Liver (tissue), 8 donors: ENCODE measurements at regions not wholly inside any gene's neighbourhood (a gene's known extent, or its start where the extent isn't known, plus 50 kb on each side); places are given as distances from the start of the nearest gene placed in this dataset.

Experiments
- DNase-seq: peaks from one replicate; pipeline ENCODE4 v3.0.0-alpha.2; 2017; ENCODE audit warnings: low spot score
- H3K27ac ChIP-seq, 2 donors: one replicate each; pipeline ENCODE4 v1.7.0; 2013; ENCODE audit warnings: inconsistent platforms in 2 of 2, low read length in 2 of 2, control low read depth in 1 of 2, low read depth in 1 of 2, mild to moderate bottlenecking in 1 of 2
- H3K27me3 ChIP-seq, 4 donors: one replicate each; pipeline versions ENCODE4 v1.6.1 to v1.7.0; 2013; ENCODE audit warnings: low read length in 3 of 4, inconsistent platforms in 1 of 4, mild to moderate bottlenecking in 1 of 4, moderate library complexity in 1 of 4; ENCODE audit not compliant: control insufficient read depth in 4 of 4, insufficient read depth in 4 of 4
- H3K36me3 ChIP-seq, 4 donors: one replicate each; pipeline versions ENCODE4 v1.6.1 to v1.7.0; 2013; ENCODE audit warnings: low read length in 3 of 4, mild to moderate bottlenecking in 3 of 4, low read depth in 1 of 4, moderate library complexity in 1 of 4; ENCODE audit not compliant: control insufficient read depth in 4 of 4, insufficient read depth in 3 of 4
- H3K4me1 ChIP-seq, 4 donors: one replicate each; pipeline versions ENCODE4 v1.6.1 to v1.7.0; 2013; ENCODE audit warnings: low read length in 3 of 4, mild to moderate bottlenecking in 3 of 4, moderate library complexity in 1 of 4; ENCODE audit not compliant: control insufficient read depth in 4 of 4, insufficient read depth in 4 of 4
- H3K4me3 ChIP-seq, 3 donors: one replicate each; pipeline versions ENCODE4 v1.6.1 to v1.7.0; 2013; ENCODE audit warnings: low read length in 3 of 3, control low read depth in 1 of 3, low read depth in 1 of 3, mild to moderate bottlenecking in 1 of 3
- H3K9ac ChIP-seq, 2 donors: one replicate each; pipeline ENCODE4 v1.7.0; 2013; ENCODE audit warnings: low read length in 2 of 2, mild to moderate bottlenecking in 2 of 2, moderate library complexity in 2 of 2, control low read depth in 1 of 2, low read depth in 1 of 2
- H3K9me3 ChIP-seq, 4 donors: one replicate each; pipeline versions ENCODE4 v1.6.1 to v1.7.0; 2013; ENCODE audit warnings: low read length in 3 of 4; ENCODE audit not compliant: control insufficient read depth in 4 of 4
- ATF3 ChIP-seq: IDR thresholded peaks from 2 replicates; pipeline ENCODE4 v1.6.1; 2016; ENCODE audit warnings: antibody characterized with exemption
- FOXA1 ChIP-seq: IDR thresholded peaks from 2 replicates; pipeline ENCODE4 v1.6.1; 2016; ENCODE audit warnings: antibody characterized with exemption
- FOXA2 ChIP-seq: IDR thresholded peaks from 2 replicates; pipeline ENCODE4 v1.6.1; 2016; ENCODE audit warnings: antibody characterized with exemption
- HNF4A ChIP-seq, 2 donors: conservative IDR thresholded peaks; 2 replicates each; pipeline ENCODE4 v1.6.1; 2016; ENCODE audit warnings: antibody characterized with exemption in 2 of 2, mild to moderate bottlenecking in 2 of 2
- JUND ChIP-seq, 2 donors: IDR thresholded peaks; 2 replicates each; pipeline ENCODE4 v1.6.1; 2016; ENCODE audit warnings: antibody characterized with exemption in 2 of 2
- NR2F2 ChIP-seq: IDR thresholded peaks from 2 replicates; pipeline ENCODE4 v1.6.1; 2016; ENCODE audit warnings: antibody characterized with exemption
- RAD21 ChIP-seq, 2 donors: IDR thresholded peaks; 2 replicates each; pipeline ENCODE4 v1.6.1; 2016; ENCODE audit warnings: antibody characterized with exemption in 2 of 2, mild to moderate bottlenecking in 2 of 2
- REST ChIP-seq: IDR thresholded peaks from 2 replicates; pipeline ENCODE4 v1.6.1; 2016; ENCODE audit warnings: antibody characterized with exemption, mild to moderate bottlenecking
- RXRA ChIP-seq, 2 donors: IDR thresholded peaks; 2 replicates each; pipeline ENCODE4 v1.6.1; 2017 to 2018; ENCODE audit warnings: antibody characterized with exemption in 2 of 2, mild to moderate bottlenecking in 1 of 2
- SP1 ChIP-seq: IDR thresholded peaks from 2 replicates; pipeline ENCODE4 v1.6.1; 2018; ENCODE audit warnings: antibody characterized with exemption, mild to moderate bottlenecking
- TAF1 ChIP-seq: conservative IDR thresholded peaks from 2 replicates; pipeline ENCODE4 v1.6.1; 2016; ENCODE audit warnings: antibody characterized with exemption, mild to moderate bottlenecking
- WGBS: extraction: QIAGEN DNeasy Blood & Tissue Kit; methylation state at CpG from one replicate; pipeline ENCODE4 v1.1.7; 2013; 5-methylcytosine and 5-hydroxymethylcytosine counted together
- TF ChIP-seq, protein P1 (sequence below): fragments of 150-350 bp; IDR thresholded peaks from 2 replicates; pipeline ENCODE4 v1.5.1; 2017; ENCODE audit warnings: improper control_type of control experiment, low read depth, low read length; ENCODE audit not compliant: missing input control
- donor health status: healthy.
- donor health status: healthy.
- donor health status: healthy.
- donor health status: healthy.
- donor health status: healthy.

DNA sequence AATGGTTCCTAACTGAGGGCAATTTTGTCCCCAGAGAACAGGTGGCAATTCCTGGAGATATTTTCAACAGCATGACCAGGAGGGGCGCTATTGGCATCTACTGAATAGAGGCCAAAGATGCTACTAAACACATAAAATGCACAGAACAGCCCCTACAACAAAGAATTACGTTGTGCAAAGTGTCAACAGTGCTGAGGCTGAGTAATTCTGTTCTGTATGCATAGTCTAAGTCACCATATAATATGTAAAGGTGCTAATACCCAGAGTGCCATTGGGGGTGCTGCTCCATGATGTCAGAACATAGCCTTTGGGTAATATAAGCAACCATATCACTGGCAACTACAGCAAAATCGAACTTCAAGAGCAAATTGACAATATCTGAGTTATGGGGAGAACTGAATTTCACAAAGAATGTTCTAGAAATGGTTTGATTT, 213.3 kb upstream of the PHYHIPL start:
- no peaks in the 10 kb centered on the region for H3K9me3 ChIP-seq
- DNase-seq = no peak
- peaks cover 0 to 8% (median 0%) of the 10 kb centered on the region in 4 donors for H3K4me1 ChIP-seq
- no peak overlapping the region for H3K4me3 ChIP-seq
- no peaks in the 10 kb centered on the region for H3K27me3 ChIP-seq
- 58% methylated on average over 3 of the region's 3 CpGs for WGBS
- H3K36me3 ChIP-seq = no peaks in the 10 kb centered on the region
- H3K9ac ChIP-seq = no peak overlapping the region
- TF ChIP-seq, protein P1, sequence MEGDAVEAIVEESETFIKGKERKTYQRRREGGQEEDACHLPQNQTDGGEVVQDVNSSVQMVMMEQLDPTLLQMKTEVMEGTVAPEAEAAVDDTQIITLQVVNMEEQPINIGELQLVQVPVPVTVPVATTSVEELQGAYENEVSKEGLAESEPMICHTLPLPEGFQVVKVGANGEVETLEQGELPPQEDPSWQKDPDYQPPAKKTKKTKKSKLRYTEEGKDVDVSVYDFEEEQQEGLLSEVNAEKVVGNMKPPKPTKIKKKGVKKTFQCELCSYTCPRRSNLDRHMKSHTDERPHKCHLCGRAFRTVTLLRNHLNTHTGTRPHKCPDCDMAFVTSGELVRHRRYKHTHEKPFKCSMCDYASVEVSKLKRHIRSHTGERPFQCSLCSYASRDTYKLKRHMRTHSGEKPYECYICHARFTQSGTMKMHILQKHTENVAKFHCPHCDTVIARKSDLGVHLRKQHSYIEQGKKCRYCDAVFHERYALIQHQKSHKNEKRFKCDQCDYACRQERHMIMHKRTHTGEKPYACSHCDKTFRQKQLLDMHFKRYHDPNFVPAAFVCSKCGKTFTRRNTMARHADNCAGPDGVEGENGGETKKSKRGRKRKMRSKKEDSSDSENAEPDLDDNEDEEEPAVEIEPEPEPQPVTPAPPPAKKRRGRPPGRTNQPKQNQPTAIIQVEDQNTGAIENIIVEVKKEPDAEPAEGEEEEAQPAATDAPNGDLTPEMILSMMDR = peak; percentile 7
- no peak for TF ChIP-seq RXRA (IDR thresholded peaks at IDR 0.05)
- peak; percentile 16 to 52 for TF ChIP-seq RAD21 (IDR thresholded peaks at IDR 0.05)
- no peak overlapping the region for H3K27ac ChIP-seq

DNA sequence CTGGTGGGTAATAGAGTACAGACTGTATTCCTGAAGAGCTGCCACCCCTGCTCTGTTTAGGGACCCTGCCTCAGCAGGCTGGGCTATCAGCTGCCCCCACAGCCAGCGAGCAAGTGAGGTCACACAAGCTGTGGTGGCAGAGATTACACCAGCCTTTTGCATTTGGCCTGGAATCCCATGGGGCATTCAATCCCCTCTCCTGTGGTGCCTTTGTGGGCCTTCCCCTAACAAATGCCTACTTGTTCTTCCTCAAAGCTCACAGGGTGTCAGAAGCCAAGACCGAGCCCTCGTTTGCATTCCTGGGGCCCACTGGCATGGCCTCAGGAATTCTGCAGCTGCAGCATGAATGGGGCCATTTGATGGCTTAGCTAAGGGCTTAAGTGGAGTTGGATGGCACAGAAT, 212.7 kb upstream of the PHYHIPL start:
- 83% methylated on average over 3 of the region's 3 CpGs for WGBS
- H3K9ac ChIP-seq = no peak overlapping the region
- DNase-seq = no peak

More for the DNA sequence above, 212.7 kb upstream of the PHYHIPL start:
- Histone ChIP-seq H3K4me1 (peaks cover 0 to 9% (median 0%) of the 10 kb centered on the region in 4 donors), H3K36me3 (no peaks in the 10 kb centered on the region), H3K27me3 (no peaks in the 10 kb centered on the region), H3K9me3 (no peaks in the 10 kb centered on the region), H3K4me3 (no peak overlapping the region), H3K27ac (no peak overlapping the region)
- TF ChIP-seq NR2F2 (no peak), HNF4A (conservative IDR thresholded peaks at IDR 0.05) (no peak), FOXA2 (no peak), SP1 (no peak), FOXA1 (no peak), REST (no peak), TAF1 (no peak), RXRA (IDR thresholded peaks at IDR 0.05) (no peak), ATF3 (no peak), JUND (IDR thresholded peaks at IDR 0.05) (no peak)
- TF ChIP-seq, protein P1 = no peak
